GM12872 (cell line): ENCODE measurements at regions not wholly inside any gene's neighbourhood (a gene's known extent, or its start where the extent isn't known, plus 50 kb on each side); places are given as distances from the start of the nearest gene placed in this dataset.

Source experiments
- CTCF ChIP-seq: IDR thresholded peaks from 3 replicates; pipeline ENCODE4 v1.5.1; 2011; ENCODE audit warnings: low read depth, mild to moderate bottlenecking, low read length, moderate library complexity; ENCODE audit not compliant: insufficient read depth

DNA sequence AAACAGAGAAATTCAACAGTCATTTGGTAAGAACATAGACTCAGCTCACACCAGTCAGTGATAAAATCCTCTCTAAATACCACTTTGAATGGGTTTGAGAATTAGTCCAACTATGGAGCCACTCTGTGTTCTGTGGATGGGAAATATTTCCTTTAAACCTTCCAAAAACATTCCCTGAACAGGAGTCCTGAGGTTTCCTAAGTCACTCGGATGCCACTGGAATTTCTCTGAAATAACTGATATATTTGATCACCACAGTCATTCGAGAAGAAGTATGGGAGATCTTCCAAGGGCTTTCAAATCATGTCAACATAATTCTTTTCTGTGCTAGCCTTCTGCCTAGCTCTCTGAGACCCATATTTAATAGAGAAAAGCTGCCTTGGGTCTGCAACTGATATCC is 958.6 kb downstream of the STIM2 start:
- TF ChIP-seq CTCF: no peak

- no peak for TF ChIP-seq CTCF
Measured at GRCh38 chr4:27828843-27829242, 968.2 kb downstream of the STIM2 start.

DNA sequence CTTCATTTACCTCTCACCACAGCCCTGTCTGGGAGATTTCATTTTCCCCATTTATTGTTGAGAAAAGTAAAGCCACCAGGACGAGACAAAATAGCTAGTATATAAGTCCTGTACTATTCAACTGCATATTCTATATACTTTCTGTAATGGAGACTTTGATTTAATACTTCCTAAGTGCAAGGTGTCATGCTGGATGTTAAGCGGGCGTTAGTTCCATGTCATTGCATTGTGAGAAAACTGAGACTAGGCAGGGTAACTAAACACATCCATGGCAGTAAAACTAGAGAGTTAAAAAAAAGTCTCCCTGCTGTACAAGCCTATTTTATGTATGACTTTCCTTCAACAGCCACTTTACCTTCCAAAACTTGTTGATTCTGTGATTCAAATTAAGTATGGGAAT is 969.6 kb downstream of the STIM2 start:
- TF ChIP-seq CTCF: no peak

DNA sequence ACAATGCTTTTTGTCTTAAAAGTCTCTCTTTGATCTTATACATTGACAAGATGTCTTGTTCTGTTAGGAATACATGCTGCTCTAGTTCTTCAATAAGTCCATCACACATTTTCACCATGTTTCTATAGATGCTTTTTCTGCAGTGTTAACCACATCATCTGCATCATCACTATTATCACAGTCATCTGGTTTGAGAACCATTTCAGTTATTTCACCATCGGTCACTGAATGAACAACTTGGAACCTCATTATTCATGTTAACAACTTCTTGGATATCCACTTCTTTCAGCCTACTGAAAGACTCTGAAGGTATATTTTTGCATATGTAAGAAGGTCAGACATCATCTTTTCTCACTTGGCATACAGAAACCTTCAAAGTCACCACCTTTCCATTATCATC is 975.2 kb downstream of the STIM2 start:
- no peak for TF ChIP-seq CTCF

DNA sequence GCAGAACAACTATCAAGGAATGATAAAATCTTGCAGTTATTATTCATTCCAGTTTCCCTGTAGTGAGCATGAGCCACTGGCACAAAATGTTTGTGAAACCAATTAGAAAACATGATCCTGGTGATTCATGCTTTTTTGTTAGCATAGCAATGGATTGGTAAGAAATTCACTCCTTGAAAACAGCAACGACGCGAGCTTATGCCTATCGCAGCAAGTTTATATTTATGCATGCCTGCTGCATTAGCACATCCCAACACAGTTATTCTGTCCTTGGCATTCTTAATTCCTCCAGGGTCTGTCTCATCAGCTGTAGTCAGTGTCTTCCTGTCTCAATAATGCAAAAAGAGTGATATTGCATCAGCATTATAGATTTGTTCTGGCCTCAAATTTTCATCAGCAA is 975.9 kb downstream of the STIM2 start:
- no peak for TF ChIP-seq CTCF

DNA sequence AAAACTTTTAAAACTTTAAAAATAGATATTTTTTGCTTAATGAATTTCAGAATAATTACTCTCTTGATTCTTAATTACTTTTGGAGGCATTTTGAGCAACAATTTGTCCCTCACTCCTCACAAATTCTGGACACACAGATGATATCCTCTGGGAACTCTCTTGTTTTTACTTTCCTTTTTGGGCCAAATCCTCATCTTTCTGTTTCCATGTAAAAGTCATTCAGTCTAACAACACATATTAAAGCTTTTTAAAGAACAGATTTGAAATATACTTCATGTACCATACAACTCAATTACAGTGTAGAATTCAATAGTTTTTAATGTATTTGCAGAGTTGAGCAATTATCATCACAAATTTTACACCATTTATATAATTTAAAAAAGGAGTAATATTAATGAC is 983.1 kb downstream of the STIM2 start:
- TF ChIP-seq CTCF: no peak

DNA sequence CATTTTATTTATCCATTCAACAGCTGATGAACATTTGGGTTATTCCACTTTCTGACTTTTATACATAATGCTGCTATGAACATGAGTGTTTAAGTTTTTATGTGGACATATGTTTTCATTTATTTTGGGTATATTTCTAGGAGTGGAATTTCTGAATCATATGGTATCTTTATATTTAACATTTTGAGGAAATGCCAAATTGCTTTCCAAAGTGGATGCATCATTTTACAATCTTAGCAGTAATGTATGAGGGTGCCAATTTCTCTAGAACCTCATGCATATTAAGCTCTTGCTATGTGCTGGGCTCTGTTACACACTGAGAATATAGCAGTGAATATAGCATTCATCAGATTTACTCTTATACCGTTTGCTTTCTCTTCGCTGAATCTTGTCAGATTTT is 983.7 kb downstream of the STIM2 start:
- TF ChIP-seq CTCF: no peak

- TF ChIP-seq CTCF: no peak
Measured at GRCh38 chr4:27846951-27847350, 986.3 kb downstream of the STIM2 start.
